Epithelial cell of proximal tubule (primary cell): ENCODE measurements at regions not wholly inside any gene's neighbourhood (a gene's known extent, or its start where the extent isn't known, plus 50 kb on each side); places are given as distances from the start of the nearest gene placed in this dataset.
"Not testable (repeated sequence)": the region's sequence is repeated elsewhere in the genome, so short reads cannot be mapped to it uniquely, and the experiment has no call there.

ENCODE experiments used
- DNase-seq: peaks from one replicate; pipeline ENCODE4 v3.0.0-alpha.2; 2011; ENCODE audit warnings: low read depth
- H3K4me3 ChIP-seq: 2 replicates; pipeline ENCODE4 v1.5.1; 2011; ENCODE audit warnings: low read depth, mild to moderate bottlenecking, low read length
- CTCF ChIP-seq: conservative IDR thresholded peaks from 2 replicates; pipeline ENCODE4 v1.5.1; 2012; ENCODE audit warnings: low read depth, mild to moderate bottlenecking, low read length

DNA sequence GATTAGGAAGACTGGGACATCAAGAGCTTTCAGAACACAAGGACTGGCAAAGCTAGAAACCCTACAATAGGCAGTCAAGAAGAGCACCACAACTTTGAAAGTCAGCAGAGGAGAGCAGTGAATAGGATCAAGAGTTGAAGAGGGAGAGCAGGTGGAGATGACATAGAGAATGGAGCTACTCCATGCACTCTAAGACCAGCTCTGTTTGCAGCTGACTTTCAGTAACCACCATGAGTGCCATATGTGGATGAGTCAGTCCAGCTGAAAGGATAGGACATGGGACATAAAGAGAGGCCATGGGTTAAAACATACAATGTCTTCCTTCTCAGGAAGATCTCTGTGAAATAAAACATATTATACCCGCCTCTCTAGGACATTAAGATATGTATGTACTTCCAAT lies 289.1 kb upstream of the KLF4 start:
- TF ChIP-seq CTCF, result no peak
- no peak for DNase-seq
- H3K4me3 ChIP-seq, result no peak overlapping the region

GRCh38 chr9:107774099-107774498 lies 284.5 kb upstream of the KLF4 start:
- not testable (repeated sequence) for DNase-seq, H3K4me3 ChIP-seq

GRCh38 chr9:107772988-107773387 lies 283.4 kb upstream of the KLF4 start:
- TF ChIP-seq CTCF, result no peak
- H3K4me3 ChIP-seq, result no peak overlapping the region
- DNase-seq, result no peak

DNA sequence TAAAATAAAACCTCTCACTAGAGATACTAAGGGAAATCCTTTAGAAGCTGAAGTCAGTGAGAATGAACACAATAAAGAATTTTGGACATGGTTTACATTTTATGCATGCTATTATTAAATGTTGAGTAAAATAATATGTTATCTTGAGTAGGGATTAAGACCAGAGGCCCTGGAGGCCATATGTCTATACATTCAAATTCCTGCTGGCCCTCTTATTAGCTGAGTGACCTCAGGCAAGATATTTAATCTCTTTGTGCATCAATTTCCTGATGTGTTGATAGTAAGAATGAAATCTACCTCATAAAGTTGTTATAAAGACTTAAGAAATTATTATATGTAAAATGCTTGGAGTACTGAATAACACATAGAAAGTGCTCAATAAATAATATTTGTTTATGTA lies 281.1 kb upstream of the KLF4 start:
- DNase-seq, result no peak
- no peak overlapping the region for H3K4me3 ChIP-seq
- TF ChIP-seq CTCF, result no peak

DNA sequence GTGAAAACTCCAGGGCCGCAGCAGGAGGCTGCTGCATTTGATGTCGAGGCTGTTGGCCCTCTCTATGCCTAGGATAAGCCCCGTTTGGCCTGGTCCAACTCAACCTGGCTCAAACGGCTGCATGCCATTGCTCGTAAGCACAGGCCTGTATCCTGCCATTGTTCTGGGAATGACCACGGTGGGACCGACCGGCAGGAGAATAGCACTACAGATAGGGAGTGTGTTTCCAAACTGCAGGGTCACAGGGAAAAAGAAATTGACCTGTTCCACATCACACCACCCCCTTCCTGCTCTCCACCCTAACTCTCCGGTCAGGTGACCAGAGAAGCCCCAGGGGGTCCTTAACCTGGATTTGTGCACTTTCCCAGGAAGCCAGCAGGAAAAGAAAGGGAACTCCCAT lies 278.7 kb upstream of the KLF4 start:
- no peak overlapping the region for H3K4me3 ChIP-seq
- no peak for TF ChIP-seq CTCF
- no peak for DNase-seq

GRCh38 chr9:107767711-107768110 lies 278.1 kb upstream of the KLF4 start:
- DNase-seq, result no peak
- H3K4me3 ChIP-seq, result no peak overlapping the region
- no peak for TF ChIP-seq CTCF

GRCh38 chr9:107763469-107763868 lies 273.9 kb upstream of the KLF4 start:
- not testable (repeated sequence) for H3K4me3 ChIP-seq, DNase-seq

GRCh38 chr9:107761307-107761706 lies 271.7 kb upstream of the KLF4 start:
- no peak for DNase-seq
- TF ChIP-seq CTCF, result no peak
- no peak overlapping the region for H3K4me3 ChIP-seq
